ENCODE measurements at regions not wholly inside any gene's neighbourhood (a gene's known extent, or its start where the extent isn't known, plus 50 kb on each side); places are given as distances from the start of the nearest gene placed in this dataset.
"Not testable (repeated sequence)": the region's sequence is repeated elsewhere in the genome, so short reads cannot be mapped to it uniquely, and the experiment has no call there.

- not testable (repeated sequence) for TF ChIP-seq CTCF, POLR2A, POLR2AphosphoS5 (IDR thresholded peaks at IDR 0.05)
Observed at GRCh38 chr21:36616773-36617172, 82.1 kb upstream of the SIM2 start.
